Naive thymus-derived CD8-positive, alpha-beta T cell (primary cell): ENCODE measurements at regions not wholly inside any gene's neighbourhood (a gene's known extent, or its start where the extent isn't known, plus 50 kb on each side); places are given as distances from the start of the nearest gene placed in this dataset.

Experiments used
- ATAC-seq, 2 donors: fragments of 150-1000 bp; cut with Tn5 transposase in 1 of 2; sonication (Bioruptor Pico), chemical (Tn5 transposase) in 1 of 2; 1 replicate in 1 of 2; 2 replicates in 1 of 2; pipeline ENCODE4 v1.10.0; 2021; ENCODE audit warnings: mild to moderate bottlenecking in 2 of 2, moderate library complexity in 2 of 2
- POLR2A ChIA-PET: fragments of 350-600 bp; sonication (Branson Sonifier 250); formaldehyde crosslinking; loops from one replicate; lab custom pipeline; 2021; ENCODE audit warnings: antibody characterized with exemption; lab: Charles Lee
- DNase-seq, 10 donors: peaks; one replicate each; pipeline versions ENCODE4 v3.0.0 to v3.0.0-alpha.2; 2020 to 2022
- H3K27ac Mint-ChIP-seq, 10 donors: one replicate each; pipeline ENCODE4 v1.8.0; 2020 to 2022; ENCODE audit warnings: mild to moderate bottlenecking in 10 of 10, mixed read lengths in 10 of 10, moderate library complexity in 4 of 10, inconsistent platforms in 1 of 10
- H3K27me3 Mint-ChIP-seq, 5 donors: one replicate each; pipeline ENCODE4 v1.8.0; 2021 to 2022; ENCODE audit warnings: mixed read lengths in 5 of 5
- H3K36me3 Mint-ChIP-seq, 3 donors: one replicate each; pipeline ENCODE4 v1.8.0; 2020 to 2022; ENCODE audit warnings: mixed read lengths in 3 of 3, mild to moderate bottlenecking in 2 of 3, inconsistent platforms in 1 of 3
- H3K4me1 Mint-ChIP-seq, 4 donors: one replicate each; pipeline ENCODE4 v1.8.0; 2021 to 2022; ENCODE audit warnings: mixed read lengths in 4 of 4
- H3K4me3 Mint-ChIP-seq, 10 donors: one replicate each; pipeline ENCODE4 v1.8.0; 2020 to 2022; ENCODE audit warnings: mild to moderate bottlenecking in 10 of 10, mixed read lengths in 10 of 10, moderate library complexity in 6 of 10, inconsistent platforms in 1 of 10
- H3K9me3 Mint-ChIP-seq, 9 donors: one replicate each; pipeline ENCODE4 v1.8.0; 2020 to 2022; ENCODE audit warnings: mixed read lengths in 9 of 9, mild to moderate bottlenecking in 3 of 9, inconsistent platforms in 1 of 9, moderate library complexity in 1 of 9

GRCh38 chr11:32161293-32161692, 70.4 kb downstream of the RCN1 start:
- no peak for ATAC-seq
- Mint-ChIP-seq H3K9me3 (peaks cover 0 to 3% (median 0%) of the 10 kb centered on the region in 9 donors), H3K4me3 (no peak overlapping the region), H3K4me1 (peaks cover 0 to 8% (median 5%) of the 10 kb centered on the region in 4 donors), H3K27ac (no peak overlapping the region), H3K36me3 (no peaks in the 10 kb centered on the region), H3K27me3 (peaks cover 0 to 4% (median 2%) of the 10 kb centered on the region in 5 donors)
- POLR2A ChIA-PET: no interaction called here
- no peak for DNase-seq

- ATAC-seq: no peak
- no peak for DNase-seq
- no peaks in the 10 kb centered on the region for H3K36me3 Mint-ChIP-seq
- no peak overlapping the region for H3K4me3 Mint-ChIP-seq
- peaks cover 0 to 4% (median 2%) of the 10 kb centered on the region in 5 donors for H3K27me3 Mint-ChIP-seq
- peak overlapping the region in 3 of 10 donors; percentile 11 to 82 (median 34) for H3K27ac Mint-ChIP-seq
- POLR2A ChIA-PET: no interaction called here
- H3K9me3 Mint-ChIP-seq: peaks cover 0 to 2% (median 0%) of the 10 kb centered on the region in 9 donors
- H3K4me1 Mint-ChIP-seq: peaks cover 0 to 8% (median 5%) of the 10 kb centered on the region in 4 donors
These were observed 71.5 kb downstream of the RCN1 start for GRCh38 chr11:32162351-32162750.

GRCh38 chr11:32162906-32163305, 72.0 kb downstream of the RCN1 start:
- DNase-seq (no peak), ATAC-seq (no peak)
- H3K4me1 Mint-ChIP-seq: peaks cover 0 to 8% (median 5%) of the 10 kb centered on the region in 4 donors
- POLR2A ChIA-PET: no interaction called here
- no peak overlapping the region for H3K4me3 Mint-ChIP-seq
- peaks cover 0 to 2% (median 0%) of the 10 kb centered on the region in 9 donors for H3K9me3 Mint-ChIP-seq
- no peaks in the 10 kb centered on the region for H3K36me3 Mint-ChIP-seq
- H3K27me3 Mint-ChIP-seq: peaks cover 0 to 4% (median 2%) of the 10 kb centered on the region in 5 donors
- H3K27ac Mint-ChIP-seq: peak overlapping the region in 3 of 10 donors; percentile 25 to 82 (median 34)

GRCh38 chr11:32163557-32163956, 72.7 kb downstream of the RCN1 start:
- Mint-ChIP-seq H3K4me3 (no peak overlapping the region), H3K36me3 (no peaks in the 10 kb centered on the region), H3K27me3 (peaks cover 0 to 4% (median 2%) of the 10 kb centered on the region in 5 donors), H3K4me1 (peaks cover 2 to 14% (median 10%) of the 10 kb centered on the region in 4 donors), H3K9me3 (peaks cover 0 to 2% (median 0%) of the 10 kb centered on the region in 9 donors), H3K27ac (peak overlapping the region in 1 of 10 donors; percentile 63)
- POLR2A ChIA-PET: no interaction called here
- no peak for ATAC-seq
- DNase-seq: no peak

- POLR2A ChIA-PET: no interaction called here
- H3K36me3 Mint-ChIP-seq: no peaks in the 10 kb centered on the region
These were observed 74.0 kb downstream of the RCN1 start for GRCh38 chr11:32164836-32165235.

GRCh38 chr11:32168924-32169323, 78.0 kb downstream of the RCN1 start:
- POLR2A ChIA-PET: no interaction called here
- H3K4me3 Mint-ChIP-seq: peak overlapping the region in 4 of 10 donors; percentile 4 to 60 (median 10)
- peak overlapping the region in 6 of 10 donors; percentile 0 to 81 (median 47) for H3K27ac Mint-ChIP-seq
- DNase-seq: peak in 1 of 10 donors; percentile 29
- no peaks in the 10 kb centered on the region for H3K36me3 Mint-ChIP-seq
- ATAC-seq: peak; percentile 50 to 61
- peaks cover 0 to 2% (median 0%) of the 10 kb centered on the region in 9 donors for H3K9me3 Mint-ChIP-seq
- H3K4me1 Mint-ChIP-seq: peaks cover 11 to 37% (median 34%) of the 10 kb centered on the region in 4 donors
- no peaks in the 10 kb centered on the region for H3K27me3 Mint-ChIP-seq

More at GRCh38 chr11:32164836-32165235, 74.0 kb downstream of the RCN1 start:
- Mint-ChIP-seq H3K4me3 (no peak overlapping the region), H3K27me3 (peaks cover 0 to 4% (median 0%) of the 10 kb centered on the region in 5 donors), H3K4me1 (peaks cover 9 to 26% (median 22%) of the 10 kb centered on the region in 4 donors), H3K27ac (no peak overlapping the region), H3K9me3 (peaks cover 0 to 2% (median 0%) of the 10 kb centered on the region in 9 donors)
- ATAC-seq: no peak
- no peak for DNase-seq

GRCh38 chr11:32171445-32171844, 80.6 kb downstream of the RCN1 start:
- peak overlapping the region in 2 of 10 donors; percentile 29 to 49 for H3K4me3 Mint-ChIP-seq
- DNase-seq (no peak), ATAC-seq (no peak)
- peaks cover 0 to 2% (median 0%) of the 10 kb centered on the region in 5 donors for H3K27me3 Mint-ChIP-seq
- peaks cover 11 to 37% (median 34%) of the 10 kb centered on the region in 4 donors for H3K4me1 Mint-ChIP-seq
- peaks cover 0 to 2% (median 0%) of the 10 kb centered on the region in 9 donors for H3K9me3 Mint-ChIP-seq
- POLR2A ChIA-PET: no interaction called here
- H3K27ac Mint-ChIP-seq: peak overlapping the region in 2 of 10 donors; percentile 67 to 72
- H3K36me3 Mint-ChIP-seq: no peaks in the 10 kb centered on the region

- ATAC-seq (peak in 1 of 2 donors; percentile 17), DNase-seq (no peak)
- Mint-ChIP-seq H3K27ac (peak overlapping the region in 6 of 10 donors; percentile 10 to 84 (median 70)), H3K27me3 (peaks cover 0 to 2% (median 0%) of the 10 kb centered on the region in 5 donors), H3K9me3 (no peaks in the 10 kb centered on the region), H3K36me3 (no peaks in the 10 kb centered on the region), H3K4me3 (peak overlapping the region in 6 of 10 donors; percentile 28 to 77 (median 34)), H3K4me1 (peaks cover 11 to 37% (median 34%) of the 10 kb centered on the region in 4 donors)
- POLR2A ChIA-PET: no interaction called here
These were observed 81.4 kb downstream of the RCN1 start for GRCh38 chr11:32172041-32172847.

- H3K4me3 Mint-ChIP-seq: no peak overlapping the region
- peaks cover 10 to 35% (median 33%) of the 10 kb centered on the region in 4 donors for H3K4me1 Mint-ChIP-seq
- H3K9me3 Mint-ChIP-seq: no peaks in the 10 kb centered on the region
- ATAC-seq (no peak), DNase-seq (peak in 2 of 10 donors; percentile 3 to 21)
- H3K27me3 Mint-ChIP-seq: peaks cover 0 to 3% (median 2%) of the 10 kb centered on the region in 5 donors
- peak overlapping the region in 2 of 10 donors; percentile 4 to 24 for H3K27ac Mint-ChIP-seq
- POLR2A ChIA-PET: no interaction called here
- H3K36me3 Mint-ChIP-seq: no peaks in the 10 kb centered on the region
These were observed 82.3 kb downstream of the RCN1 start for GRCh38 chr11:32172848-32173834.

GRCh38 chr11:32173977-32174376, 83.1 kb downstream of the RCN1 start:
- H3K4me1 Mint-ChIP-seq: peaks cover 5 to 27% (median 24%) of the 10 kb centered on the region in 4 donors
- ATAC-seq (no peak), DNase-seq (no peak)
- POLR2A ChIA-PET: no interaction called here
- H3K27me3 Mint-ChIP-seq: peaks cover 0 to 11% (median 2%) of the 10 kb centered on the region in 5 donors
- no peaks in the 10 kb centered on the region for H3K9me3 Mint-ChIP-seq
- no peak overlapping the region for H3K4me3 Mint-ChIP-seq
- H3K27ac Mint-ChIP-seq: no peak overlapping the region
- no peaks in the 10 kb centered on the region for H3K36me3 Mint-ChIP-seq

- Mint-ChIP-seq H3K27ac (peak overlapping the region in 1 of 10 donors; percentile 2), H3K9me3 (no peaks in the 10 kb centered on the region), H3K4me3 (no peak overlapping the region), H3K36me3 (no peaks in the 10 kb centered on the region), H3K27me3 (peaks cover 0 to 14% (median 5%) of the 10 kb centered on the region in 5 donors), H3K4me1 (peaks cover under 1 to 12% (median 9%) of the 10 kb centered on the region in 4 donors)
- DNase-seq: peak; percentile 58 to 88 (median 77)
- POLR2A ChIA-PET: no interaction called here
- ATAC-seq: peak; percentile 72 to 81
These were observed 85.5 kb downstream of the RCN1 start for GRCh38 chr11:32176223-32176934.
